Astrocyte (in vitro differentiated cells and primary cell): ENCODE measurements at regions not wholly inside any gene's neighbourhood (a gene's known extent, or its start where the extent isn't known, plus 50 kb on each side); places are given as distances from the start of the nearest gene placed in this dataset.

ENCODE experiments used
- CTCF ChIP-seq: IDR thresholded peaks from 2 replicates; pipeline ENCODE4 v1.5.1; 2011; ENCODE audit warnings: low read depth, mild to moderate bottlenecking, inconsistent platforms, low read length, moderate library complexity; ENCODE audit not compliant: insufficient read depth
- EZH2 ChIP-seq: IDR thresholded peaks from 2 replicates; pipeline ENCODE4 v1.6.1; 2012; ENCODE audit warnings: mild to moderate bottlenecking, low read length, inconsistent platforms; ENCODE audit not compliant: insufficient read depth

GRCh38 chr6:80633412-80633811 is 526.9 kb downstream of the BCKDHB start:
- TF ChIP-seq CTCF (no peak), EZH2 (no peak)
